ENCODE measurements at regions not wholly inside any gene's neighbourhood (a gene's known extent, or its start where the extent isn't known, plus 50 kb on each side); places are given as distances from the start of the nearest gene placed in this dataset.

DNA sequence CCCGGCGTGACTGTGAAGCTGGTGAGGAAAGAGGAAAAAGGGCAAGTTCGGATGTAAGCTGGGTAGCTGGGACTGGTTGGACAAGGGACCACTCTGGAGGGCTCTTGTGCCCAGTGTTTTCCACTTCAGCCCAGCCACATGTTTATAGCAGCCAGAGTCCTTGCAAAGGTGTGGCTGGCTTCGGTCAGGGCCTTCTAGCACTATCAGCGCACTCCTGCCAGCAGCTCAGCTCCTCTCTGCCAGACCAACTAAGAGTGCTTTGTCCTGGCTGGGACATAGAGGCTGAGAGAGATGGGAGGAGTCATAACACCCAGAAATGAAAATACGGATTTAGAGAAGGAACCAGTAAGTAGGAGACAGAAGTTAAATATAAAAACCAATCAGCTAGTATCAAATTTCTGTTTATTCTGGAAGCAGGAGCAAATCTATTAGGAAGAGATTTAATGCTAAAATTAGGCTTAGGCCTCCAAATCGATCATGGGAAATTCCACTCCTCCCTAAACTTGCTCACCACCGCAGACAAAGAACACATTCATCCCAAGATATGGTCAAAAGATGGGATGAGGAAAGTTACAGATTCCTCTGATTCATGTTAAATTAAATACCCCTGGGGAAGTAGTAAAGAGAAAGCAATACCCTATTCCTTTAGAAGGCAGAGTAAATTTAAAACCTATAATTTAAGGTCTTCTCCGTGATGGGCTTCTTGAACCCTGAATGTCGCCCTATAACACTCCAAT, 135.0 kb downstream of the RALA start:
- TF ChIP-seq JUND (IDR thresholded peaks at IDR 0.05) (no peak), CTCF (IDR thresholded peaks at IDR 0.05 in 2 of 3, conservative IDR thresholded peaks at IDR 0.05 in 1 of 3; ENCODE audit: borderline replicate concordance in 1 of 3, insufficient read depth in 1 of 3, low read depth in 2 of 3, low read length in 2 of 3) (no peak), POLR2A (IDR thresholded peaks at IDR 0.05; ENCODE audit: borderline replicate concordance, extremely low read depth, insufficient read depth, insufficient read length) (no peak), RAD21 (IDR thresholded peaks at IDR 0.05; ENCODE audit: low read depth) (no peak), TCF7L2 (IDR thresholded peaks at IDR 0.05; ENCODE audit: borderline replicate concordance, extremely low read depth, insufficient read depth, insufficient read length) (no peak), EZH2 (IDR thresholded peaks at IDR 0.05) (no peak), SIN3A (IDR thresholded peaks at IDR 0.05; ENCODE audit: low read depth) (no peak), ZBTB33 (IDR thresholded peaks at IDR 0.05; ENCODE audit: extremely low read depth, insufficient replicate concordance, low read length) (no peak), SRF (IDR thresholded peaks at IDR 0.05; ENCODE audit: low read depth) (no peak), POLR2AphosphoS5 (IDR thresholded peaks at IDR 0.05; ENCODE audit: low read depth, low read length) (no peak), EZH2phosphoT487 (IDR thresholded peaks at IDR 0.05; ENCODE audit: borderline replicate concordance) (no peak), ZNF274 (IDR thresholded peaks at IDR 0.05; ENCODE audit: low read depth, low read length) (no peak)
- TF ChIP-seq, protein P1, sequence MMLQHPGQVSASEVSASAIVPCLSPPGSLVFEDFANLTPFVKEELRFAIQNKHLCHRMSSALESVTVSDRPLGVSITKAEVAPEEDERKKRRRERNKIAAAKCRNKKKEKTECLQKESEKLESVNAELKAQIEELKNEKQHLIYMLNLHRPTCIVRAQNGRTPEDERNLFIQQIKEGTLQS (IDR thresholded peaks at IDR 0.05), result no peak
